ENCODE measurements at regions not wholly inside any gene's neighbourhood (a gene's known extent, or its start where the extent isn't known, plus 50 kb on each side); places are given as distances from the start of the nearest gene placed in this dataset.
A peak's percentile ranks its signal among the peaks of the same experiment; 100 is the strongest.

- ChIA-PET POLR2A (no interaction called here), CTCF (interaction anchor here (1.8 kb wide), 2 partner anchors 15 to 36 kb away, joined by 8 to 10 read pairs; no protein-coding TSS in a partner anchor)
- peak; percentile 18 for DNase-seq (ENCODE audit: low read depth, low spot score)
Observed at GRCh38 chr6:54681987-54682386, 164.6 kb upstream of the FAM83B start.

GRCh38 chr6:54689620-54690019, 157.0 kb upstream of the FAM83B start:
- TF ChIP-seq CTCF (IDR thresholded peaks at IDR 0.05; ENCODE audit: low read depth, low read length), result no peak
- DNase-seq (ENCODE audit: low read depth, low spot score), result no peak
- ChIA-PET CTCF (interaction anchor here (1.5 to 1.7 kb wide), 2 partner anchors 8 to 28 kb away, joined by 4 to 5 read pairs; no protein-coding TSS in a partner anchor), POLR2A (no interaction called here)
- Histone ChIP-seq H3K9me3 (ENCODE audit: control insufficient read depth, insufficient read depth, low read length) (no peaks in the 10 kb centered on the region), H3K27me3 (ENCODE audit: control insufficient read depth, insufficient read depth, low read length) (no peaks in the 10 kb centered on the region), H3K4me3 (ENCODE audit: low read depth, low read length) (no peak overlapping the region), H3K27ac (ENCODE audit: low read depth, low read length) (no peak overlapping the region)

More at GRCh38 chr6:54681987-54682386, 164.6 kb upstream of the FAM83B start:
- Histone ChIP-seq H3K27me3 (ENCODE audit: control insufficient read depth, insufficient read depth, low read length) (no peaks in the 10 kb centered on the region), H3K4me3 (ENCODE audit: low read depth, low read length) (no peak overlapping the region), H3K9me3 (ENCODE audit: control insufficient read depth, insufficient read depth, low read length) (no peaks in the 10 kb centered on the region), H3K27ac (ENCODE audit: low read depth, low read length) (no peak overlapping the region)
- no peak for TF ChIP-seq CTCF (IDR thresholded peaks at IDR 0.05; ENCODE audit: low read depth, low read length)

- no peak for DNase-seq (ENCODE audit: low read depth, low spot score)
- ChIA-PET POLR2A (no interaction called here), CTCF (interaction anchor here (1.7 kb wide), 1 partner anchor 27 kb away, joined by 5 read pairs; no protein-coding TSS in a partner anchor)
- TF ChIP-seq CTCF (IDR thresholded peaks at IDR 0.05; ENCODE audit: low read depth, low read length), result no peak
- no peak overlapping the region for H3K27ac ChIP-seq (ENCODE audit: low read depth, low read length)
- H3K4me3 ChIP-seq (ENCODE audit: low read depth, low read length), result no peak overlapping the region
- no peaks in the 10 kb centered on the region for H3K9me3 ChIP-seq (ENCODE audit: control insufficient read depth, insufficient read depth, low read length)
- H3K27me3 ChIP-seq (ENCODE audit: control insufficient read depth, insufficient read depth, low read length), result no peaks in the 10 kb centered on the region
Observed at GRCh38 chr6:54690596-54690995, 156.0 kb upstream of the FAM83B start.

GRCh38 chr6:54694928-54695532, 151.5 kb upstream of the FAM83B start:
- Histone ChIP-seq H3K27ac (ENCODE audit: low read depth, low read length) (no peak overlapping the region), H3K4me3 (ENCODE audit: low read depth, low read length) (no peak overlapping the region), H3K9me3 (ENCODE audit: control insufficient read depth, insufficient read depth, low read length) (no peaks in the 10 kb centered on the region), H3K27me3 (ENCODE audit: control insufficient read depth, insufficient read depth, low read length) (no peaks in the 10 kb centered on the region)
- CTCF ChIA-PET, result interaction anchor here (1.1 to 3.9 kb wide), 2 partner anchors 23 to 451 kb away, joined by 3 to 15 read pairs; no protein-coding TSS in a partner anchor
- no peak for TF ChIP-seq CTCF (IDR thresholded peaks at IDR 0.05; ENCODE audit: low read depth, low read length)
- no peak for DNase-seq (ENCODE audit: low read depth, low spot score)
- POLR2A ChIA-PET, result no interaction called here

GRCh38 chr6:54695815-54696214, 150.8 kb upstream of the FAM83B start:
- no peak for TF ChIP-seq CTCF (IDR thresholded peaks at IDR 0.05; ENCODE audit: low read depth, low read length)
- H3K27me3 ChIP-seq (ENCODE audit: control insufficient read depth, insufficient read depth, low read length), result no peaks in the 10 kb centered on the region
- no peak overlapping the region for H3K27ac ChIP-seq (ENCODE audit: low read depth, low read length)
- no peak for DNase-seq (ENCODE audit: low read depth, low spot score)
- ChIA-PET CTCF (interaction anchor here (3.9 kb wide), 1 partner anchor 23 kb away, joined by 15 read pairs; no protein-coding TSS in a partner anchor), POLR2A (no interaction called here)
- H3K4me3 ChIP-seq (ENCODE audit: low read depth, low read length), result no peak overlapping the region
- no peaks in the 10 kb centered on the region for H3K9me3 ChIP-seq (ENCODE audit: control insufficient read depth, insufficient read depth, low read length)

All from AG04450 (cell line).